NT2/D1 (cell line): ENCODE measurements at regions not wholly inside any gene's neighbourhood (a gene's known extent, or its start where the extent isn't known, plus 50 kb on each side); places are given as distances from the start of the nearest gene placed in this dataset.

Experiments used
- SUZ12 ChIP-seq: IDR thresholded peaks from 2 replicates; pipeline ENCODE4 v1.6.1; 2011; ENCODE audit not compliant: insufficient read length, insufficient read depth; ENCODE audit errors: extremely low read depth
- ZNF274 ChIP-seq: IDR thresholded peaks from 2 replicates; pipeline ENCODE4 v1.6.1; 2011; ENCODE audit warnings: mild to moderate bottlenecking, low read depth, low read length

GRCh38 chr22:26851125-26851524, 193.7 kb downstream of the MIAT start:
- TF ChIP-seq ZNF274 (no peak), SUZ12 (no peak)
